Germinal center (tissue), 1 donor: ENCODE measurements at regions not wholly inside any gene's neighbourhood (a gene's known extent, or its start where the extent isn't known, plus 50 kb on each side); places are given as distances from the start of the nearest gene placed in this dataset.

Source experiments
- DNase-seq: peaks from one replicate; pipeline ENCODE4 v3.0.0; 2012; ENCODE audit warnings: mixed read lengths, low spot score

- no peak for DNase-seq
Observed at GRCh38 chr4:35052546-35052945, 1191.8 kb downstream of the ARAP2 start.

DNA sequence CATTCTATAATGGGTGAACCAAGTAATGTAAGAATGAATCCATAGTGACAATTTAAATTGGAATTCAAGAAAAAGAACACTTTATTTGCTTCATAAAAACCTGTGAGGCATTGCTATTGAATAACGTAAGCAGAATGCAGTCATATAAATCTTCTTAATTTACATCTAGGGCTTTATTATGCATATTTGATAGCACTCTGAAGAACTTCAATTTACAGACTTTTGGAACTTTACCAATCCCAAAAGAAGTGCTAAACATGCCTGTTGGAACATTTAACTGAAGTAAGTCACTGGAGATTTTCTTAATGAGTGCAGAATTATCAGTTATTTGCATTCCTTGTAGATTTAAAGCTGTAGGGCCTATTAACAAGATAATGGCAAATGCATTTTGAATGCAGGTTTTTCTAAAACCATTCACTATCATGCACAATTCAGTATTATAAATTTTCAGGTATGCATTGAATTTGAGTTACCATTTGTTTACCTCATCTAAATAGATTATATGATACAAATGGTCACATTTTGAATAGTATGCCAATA lies 1181.2 kb downstream of the ARAP2 start:
- no peak for DNase-seq

DNA sequence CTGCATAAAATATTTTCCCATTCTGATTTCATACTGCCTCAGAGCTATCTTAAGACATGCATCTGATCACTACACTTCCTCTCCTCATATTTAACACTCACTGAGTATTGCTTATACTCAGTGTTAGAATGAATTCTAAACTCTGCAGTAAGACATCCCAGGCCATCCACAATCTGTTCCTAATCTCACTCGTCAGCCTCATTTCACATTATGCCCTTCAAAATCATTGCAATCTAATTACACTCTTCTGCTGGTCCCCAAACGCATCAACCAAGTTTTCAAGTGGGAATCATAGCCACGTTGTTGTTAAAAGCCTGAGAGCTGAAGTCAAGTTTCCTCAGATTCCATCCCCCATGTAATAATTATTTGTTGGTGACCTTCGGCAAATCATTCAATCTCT lies 1177.9 kb downstream of the ARAP2 start:
- no peak for DNase-seq

DNA sequence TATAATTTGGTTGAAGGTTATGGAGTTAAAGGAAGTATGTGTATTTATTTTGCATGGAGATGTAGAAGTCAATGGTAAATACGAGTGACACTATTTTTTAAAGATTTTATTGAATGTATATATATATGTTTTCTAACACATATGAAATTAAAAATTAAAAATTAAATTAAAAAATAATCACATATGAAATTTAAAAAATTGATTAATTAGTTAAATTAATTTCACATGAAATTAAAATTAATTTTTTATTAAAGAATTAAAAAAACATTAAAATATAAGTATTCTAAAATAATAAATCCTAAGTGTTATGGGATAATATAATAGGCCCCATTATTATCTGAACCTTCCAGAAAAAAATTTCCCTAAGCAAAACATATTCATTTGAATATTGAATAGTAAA lies 1163.5 kb downstream of the ARAP2 start:
- DNase-seq, result no peak

DNA sequence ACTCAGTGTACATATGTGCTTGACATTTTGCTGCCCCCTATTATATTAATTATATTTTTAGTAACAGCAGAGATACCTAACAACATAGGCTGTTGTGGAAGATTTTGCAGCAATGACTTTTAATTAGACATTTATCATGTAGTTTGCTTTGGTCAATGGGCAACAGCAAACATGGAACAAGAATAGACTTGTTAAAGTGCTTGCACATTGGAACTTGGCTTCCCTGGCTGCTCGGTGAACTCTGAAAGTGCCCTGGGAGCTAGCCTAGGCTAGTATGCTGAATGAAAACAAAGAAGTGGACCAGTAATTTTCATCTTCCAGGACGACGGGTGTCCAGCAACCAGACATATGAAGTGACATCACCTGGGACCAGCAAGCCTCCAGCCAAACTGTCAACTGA lies 1157.1 kb downstream of the ARAP2 start:
- DNase-seq, result no peak

DNA sequence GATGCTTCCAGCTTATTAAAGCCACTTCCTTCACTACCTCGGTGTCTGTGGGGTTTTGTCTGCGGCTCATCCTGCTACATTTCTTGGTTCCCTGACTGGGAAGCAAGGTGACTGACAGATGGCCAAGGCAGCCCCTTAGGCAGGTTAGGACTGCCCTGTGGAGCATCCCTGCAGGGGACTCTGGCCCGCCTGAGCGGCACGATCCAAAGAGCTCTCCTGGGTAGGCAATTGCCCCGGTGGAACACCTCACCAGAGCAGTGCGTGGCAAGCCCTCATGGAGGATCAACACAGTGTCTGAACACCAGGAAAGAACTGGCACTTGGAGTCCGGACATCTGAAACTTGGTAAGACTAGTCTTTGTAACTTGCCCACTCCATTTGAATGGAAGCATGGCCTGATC lies 1143.4 kb downstream of the ARAP2 start:
- no peak for DNase-seq

DNA sequence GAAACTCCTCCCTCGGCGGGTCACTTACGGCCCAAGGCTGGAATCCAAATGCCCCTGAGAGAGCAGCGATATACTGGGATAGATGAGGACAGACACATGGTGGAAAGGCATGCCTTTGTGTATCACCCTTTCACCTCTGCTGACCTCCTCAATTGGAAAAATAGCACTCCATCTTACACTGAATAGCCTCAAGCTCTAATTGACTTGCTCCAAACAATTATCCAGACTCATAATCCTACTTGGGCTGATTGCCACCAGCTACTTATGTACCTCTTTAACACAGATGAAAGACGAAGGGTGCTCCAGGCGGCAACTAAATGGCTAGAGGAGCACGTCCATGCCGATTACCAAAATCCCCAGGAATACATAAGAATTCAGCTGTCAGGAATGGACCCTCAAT lies 1142.2 kb downstream of the ARAP2 start:
- DNase-seq, result no peak

GRCh38 chr4:35105486-35105885 lies 1138.8 kb downstream of the ARAP2 start:
- no peak for DNase-seq

DNA sequence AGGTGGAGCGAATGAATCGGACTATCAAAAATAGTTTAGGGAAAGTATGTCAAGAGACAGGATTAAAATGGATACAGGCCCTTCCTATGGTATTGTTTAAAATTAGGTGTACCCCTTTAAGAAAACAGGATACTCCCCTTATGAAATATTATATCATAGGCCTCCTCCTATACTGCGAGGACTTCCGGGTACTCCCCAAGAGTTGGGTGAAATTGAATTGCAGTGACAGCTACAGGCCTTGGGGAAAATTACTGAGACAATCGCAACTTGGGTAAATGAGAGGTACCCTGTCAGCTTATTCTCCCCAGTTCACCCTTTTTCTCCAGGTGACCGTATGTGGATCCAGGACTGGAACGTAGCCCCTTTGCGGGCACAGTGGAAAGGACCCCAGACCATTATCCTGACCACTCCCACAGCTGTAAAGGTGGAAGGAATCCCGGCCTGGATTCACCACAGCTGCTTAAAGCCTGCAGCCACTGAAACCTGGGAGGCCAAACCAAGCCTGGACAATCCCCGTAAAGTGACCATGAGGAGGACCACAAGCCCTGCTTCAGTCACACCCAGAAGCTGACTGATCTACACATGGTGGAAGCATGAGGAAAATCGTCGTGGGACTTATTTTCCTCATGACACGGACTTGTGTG lies 1138.1 kb downstream of the ARAP2 start:
- no peak for DNase-seq

GRCh38 chr4:35124106-35124505 lies 1120.2 kb downstream of the ARAP2 start:
- no peak for DNase-seq

DNA sequence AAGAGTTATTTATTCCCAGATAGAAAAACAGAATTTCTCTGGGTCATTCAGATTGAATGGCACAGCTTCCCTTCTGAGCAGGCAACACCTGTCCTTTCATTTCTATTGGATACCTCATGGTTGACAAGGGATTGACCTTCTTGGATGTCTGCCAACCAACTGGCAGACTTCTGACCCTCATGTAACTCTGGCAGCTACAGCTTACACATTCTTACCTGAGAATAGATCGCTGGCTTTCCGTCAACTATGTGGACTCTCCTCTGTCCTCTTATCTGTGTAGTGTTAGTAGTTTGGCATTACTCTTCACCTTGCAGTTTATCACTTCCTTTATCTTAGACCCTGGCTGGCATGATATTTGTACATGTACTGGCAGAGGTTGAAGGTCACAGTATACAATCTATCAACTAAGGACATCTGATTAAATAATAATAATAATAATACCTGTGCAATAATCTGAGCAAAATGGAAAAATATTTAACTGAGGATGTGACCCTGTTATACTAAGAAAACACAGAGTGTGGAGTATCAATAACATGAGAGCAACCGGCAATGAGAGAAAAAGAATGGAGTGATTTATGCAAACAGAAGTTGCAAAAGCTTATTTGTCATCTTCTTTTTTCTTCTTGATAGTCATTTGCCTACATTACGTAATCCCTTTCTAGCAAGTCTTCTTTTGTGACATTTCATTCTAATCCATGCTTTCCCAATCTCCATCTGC lies 1118.2 kb downstream of the ARAP2 start:
- no peak for DNase-seq

- DNase-seq, result no peak
Observed at GRCh38 chr4:35138449-35138848, 1105.9 kb downstream of the ARAP2 start.

- no peak for DNase-seq
Observed at GRCh38 chr4:35147761-35148160, 1096.6 kb downstream of the ARAP2 start.

- DNase-seq, result no peak
Observed at GRCh38 chr4:35151816-35152572, 1092.3 kb downstream of the ARAP2 start.

- no peak for DNase-seq
Observed at GRCh38 chr4:35163168-35163567, 1081.1 kb downstream of the ARAP2 start.

GRCh38 chr4:35164063-35164462 lies 1080.3 kb downstream of the ARAP2 start:
- DNase-seq, result no peak

DNA sequence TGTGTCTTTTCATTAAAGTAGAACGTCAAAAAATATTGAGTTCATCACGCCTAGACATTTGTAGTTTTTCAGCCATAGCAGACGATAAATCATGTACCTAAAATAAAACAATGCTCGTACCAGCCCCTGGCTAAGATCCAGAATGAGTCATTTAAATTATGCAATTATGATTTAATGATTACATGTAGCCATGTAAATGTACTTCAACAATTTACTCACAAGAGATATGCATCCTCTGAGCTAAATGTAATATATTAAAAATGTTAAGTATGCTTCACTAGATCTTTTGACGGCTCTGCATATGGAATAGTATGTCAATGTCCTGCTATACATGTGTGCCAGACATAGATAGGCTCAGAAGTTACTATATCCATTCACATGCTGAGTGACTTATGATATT lies 1077.8 kb downstream of the ARAP2 start:
- no peak for DNase-seq

GRCh38 chr4:35167385-35167784 lies 1076.9 kb downstream of the ARAP2 start:
- no peak for DNase-seq

DNA sequence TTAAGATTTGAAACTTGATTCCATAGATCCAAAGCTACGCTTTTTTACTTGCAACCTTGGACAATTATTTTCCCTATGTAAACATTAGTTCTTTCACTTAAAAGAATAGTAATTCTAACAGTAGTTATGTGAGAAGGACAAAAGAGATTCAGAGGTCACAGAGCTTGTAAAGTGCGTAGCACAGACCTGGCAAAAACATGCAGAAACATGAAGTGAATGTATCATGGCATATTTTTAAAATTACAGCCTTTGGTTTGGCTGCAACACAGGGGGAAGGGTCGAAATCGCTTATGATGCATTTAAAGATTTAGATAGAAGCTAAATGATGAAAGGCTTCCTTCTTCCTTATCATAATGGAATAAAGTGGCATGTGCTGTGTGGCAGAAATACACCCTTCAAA lies 1068.8 kb downstream of the ARAP2 start:
- DNase-seq, result no peak

GRCh38 chr4:35175894-35176293 lies 1068.4 kb downstream of the ARAP2 start:
- DNase-seq, result no peak

GRCh38 chr4:35182451-35182850 lies 1061.9 kb downstream of the ARAP2 start:
- DNase-seq, result no peak

GRCh38 chr4:35189988-35190613 lies 1054.2 kb downstream of the ARAP2 start:
- DNase-seq, result no peak

DNA sequence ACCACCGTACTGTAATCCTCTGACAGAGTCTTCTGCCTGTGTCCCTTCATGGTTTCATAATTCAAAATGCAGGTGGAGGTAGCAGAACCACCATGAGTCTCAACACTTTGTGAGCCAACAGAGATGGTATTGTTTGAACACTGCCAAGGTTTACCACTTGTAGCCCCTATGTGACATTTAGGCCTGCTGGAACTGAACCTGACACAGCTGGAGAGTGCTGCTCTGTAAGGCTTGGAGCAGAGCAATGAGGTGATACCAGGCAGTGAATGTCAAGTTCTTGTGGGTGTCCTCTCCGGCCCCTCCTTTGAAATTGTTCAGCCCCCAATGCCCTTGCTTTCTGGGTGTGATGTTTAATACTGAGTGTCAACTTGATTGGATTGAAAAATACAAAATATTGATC lies 1042.9 kb downstream of the ARAP2 start:
- no peak for DNase-seq
